ENCODE measurements at regions not wholly inside any gene's neighbourhood (a gene's known extent, or its start where the extent isn't known, plus 50 kb on each side); places are given as distances from the start of the nearest gene placed in this dataset.

- Histone ChIP-seq H3K27ac (ENCODE audit: low read depth, low read length, severe bottlenecking) (no peak overlapping the region), H3K4me3 (ENCODE audit: extremely low read depth, insufficient read depth, low read length, poor library complexity, severe bottlenecking) (no peak overlapping the region), H3K4me1 (ENCODE audit: control insufficient read depth, insufficient read depth, low read length, poor library complexity, severe bottlenecking) (no peaks in the 10 kb centered on the region), H3K9me3 (ENCODE audit: control insufficient read depth, low read length) (no peaks in the 10 kb centered on the region), H3K36me3 (ENCODE audit: control insufficient read depth, insufficient read depth, low read length) (no peaks in the 10 kb centered on the region)
Observed at GRCh38 chr6:145115638-145116037, 619.7 kb downstream of the EPM2A start.

- Histone ChIP-seq H3K36me3 (ENCODE audit: control insufficient read depth, insufficient read depth, low read length) (no peaks in the 10 kb centered on the region), H3K9me3 (ENCODE audit: control insufficient read depth, low read length) (no peaks in the 10 kb centered on the region), H3K4me3 (ENCODE audit: extremely low read depth, insufficient read depth, low read length, poor library complexity, severe bottlenecking) (no peak overlapping the region), H3K27ac (ENCODE audit: low read depth, low read length, severe bottlenecking) (no peak overlapping the region), H3K4me1 (ENCODE audit: control insufficient read depth, insufficient read depth, low read length, poor library complexity, severe bottlenecking) (no peaks in the 10 kb centered on the region)
- WGBS, 2 experiments (ENCODE audit: insufficient coverage in 2 of 2) = 92% methylated on average over 7 to 8 of the region's 8 CpGs
Observed at GRCh38 chr6:145116591-145117178, 618.6 kb downstream of the EPM2A start.

- Histone ChIP-seq H3K4me3 (ENCODE audit: extremely low read depth, insufficient read depth, low read length, poor library complexity, severe bottlenecking) (no peak overlapping the region), H3K9me3 (ENCODE audit: control insufficient read depth, low read length) (no peaks in the 10 kb centered on the region), H3K27ac (ENCODE audit: low read depth, low read length, severe bottlenecking) (no peak overlapping the region), H3K4me1 (ENCODE audit: control insufficient read depth, insufficient read depth, low read length, poor library complexity, severe bottlenecking) (no peaks in the 10 kb centered on the region), H3K36me3 (ENCODE audit: control insufficient read depth, insufficient read depth, low read length) (no peaks in the 10 kb centered on the region)
- WGBS, 2 experiments (ENCODE audit: insufficient coverage in 2 of 2) = 92 to 95% methylated on average over 2 of the region's 4 CpGs
Observed at GRCh38 chr6:145118224-145118623, 617.1 kb downstream of the EPM2A start.

DNA sequence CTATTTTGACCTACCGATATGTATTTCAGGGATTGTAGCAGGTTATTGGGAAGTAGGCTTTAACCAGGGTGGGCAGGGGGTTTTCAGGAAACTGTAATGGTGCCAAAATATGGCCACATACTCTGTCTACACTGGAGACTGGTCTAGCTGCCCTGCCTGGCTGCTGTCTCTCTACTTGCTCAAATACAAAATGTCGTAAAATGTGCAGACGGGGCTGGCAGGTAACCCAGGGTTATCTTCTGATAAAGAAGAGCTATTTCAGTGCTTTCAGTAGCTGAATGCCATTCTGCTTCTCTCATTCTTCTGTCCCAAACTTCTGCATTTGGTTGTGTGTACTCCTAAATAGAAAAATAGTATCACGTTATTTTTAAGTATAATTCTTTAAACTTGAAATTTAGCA lies 616.2 kb downstream of the EPM2A start:
- 80% methylated on average over 1 of the region's 4 CpGs for WGBS, 2 experiments (ENCODE audit: insufficient coverage in 2 of 2)
- Histone ChIP-seq H3K36me3 (ENCODE audit: control insufficient read depth, insufficient read depth, low read length) (no peaks in the 10 kb centered on the region), H3K4me3 (ENCODE audit: extremely low read depth, insufficient read depth, low read length, poor library complexity, severe bottlenecking) (no peak overlapping the region), H3K9me3 (ENCODE audit: control insufficient read depth, low read length) (no peaks in the 10 kb centered on the region), H3K27ac (ENCODE audit: low read depth, low read length, severe bottlenecking) (no peak overlapping the region), H3K4me1 (ENCODE audit: control insufficient read depth, insufficient read depth, low read length, poor library complexity, severe bottlenecking) (no peaks in the 10 kb centered on the region)

GRCh38 chr6:145132709-145133108 lies 602.6 kb downstream of the EPM2A start:
- no peaks in the 10 kb centered on the region for H3K9me3 ChIP-seq (ENCODE audit: control insufficient read depth, low read length)
- H3K27ac ChIP-seq (ENCODE audit: low read depth, low read length, severe bottlenecking) = no peak overlapping the region
- H3K4me3 ChIP-seq (ENCODE audit: extremely low read depth, insufficient read depth, low read length, poor library complexity, severe bottlenecking) = no peak overlapping the region
- no peaks in the 10 kb centered on the region for H3K36me3 ChIP-seq (ENCODE audit: control insufficient read depth, insufficient read depth, low read length)
- no CpG with 5 or more reads among the region's 2 CpGs for WGBS, 2 experiments (ENCODE audit: insufficient coverage in 2 of 2)
- no peaks in the 10 kb centered on the region for H3K4me1 ChIP-seq (ENCODE audit: control insufficient read depth, insufficient read depth, low read length, poor library complexity, severe bottlenecking)

DNA sequence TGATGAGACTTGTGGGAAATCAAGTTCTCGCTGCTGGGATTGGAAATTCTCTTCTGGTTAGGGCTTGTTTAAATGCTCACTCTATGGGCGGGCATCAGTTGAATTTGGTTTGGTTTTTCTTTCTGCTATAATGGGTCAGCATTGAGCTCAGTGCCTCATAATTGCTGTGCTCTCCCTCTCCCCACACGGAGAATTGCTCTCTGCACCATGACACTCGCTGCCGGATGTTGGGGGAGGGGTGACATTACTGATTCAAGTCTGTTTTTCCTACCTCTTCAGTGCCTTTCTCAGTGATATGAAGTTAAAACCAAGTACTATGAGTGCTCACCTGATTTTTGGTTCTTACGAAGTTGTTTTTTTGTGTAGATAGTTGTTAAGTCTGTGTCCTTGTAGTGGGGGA lies 599.6 kb downstream of the EPM2A start:
- no peaks in the 10 kb centered on the region for H3K36me3 ChIP-seq (ENCODE audit: control insufficient read depth, insufficient read depth, low read length)
- H3K27ac ChIP-seq (ENCODE audit: low read depth, low read length, severe bottlenecking) = no peak overlapping the region
- whole genome bisulfite sequencing, 2 experiments (ENCODE audit: insufficient coverage in 2 of 2) = 92 to 100% methylated on average over 2 to 4 of the region's 6 CpGs
- no peaks in the 10 kb centered on the region for H3K4me1 ChIP-seq (ENCODE audit: control insufficient read depth, insufficient read depth, low read length, poor library complexity, severe bottlenecking)
- no peaks in the 10 kb centered on the region for H3K9me3 ChIP-seq (ENCODE audit: control insufficient read depth, low read length)
- H3K4me3 ChIP-seq (ENCODE audit: extremely low read depth, insufficient read depth, low read length, poor library complexity, severe bottlenecking) = no peak overlapping the region

DNA sequence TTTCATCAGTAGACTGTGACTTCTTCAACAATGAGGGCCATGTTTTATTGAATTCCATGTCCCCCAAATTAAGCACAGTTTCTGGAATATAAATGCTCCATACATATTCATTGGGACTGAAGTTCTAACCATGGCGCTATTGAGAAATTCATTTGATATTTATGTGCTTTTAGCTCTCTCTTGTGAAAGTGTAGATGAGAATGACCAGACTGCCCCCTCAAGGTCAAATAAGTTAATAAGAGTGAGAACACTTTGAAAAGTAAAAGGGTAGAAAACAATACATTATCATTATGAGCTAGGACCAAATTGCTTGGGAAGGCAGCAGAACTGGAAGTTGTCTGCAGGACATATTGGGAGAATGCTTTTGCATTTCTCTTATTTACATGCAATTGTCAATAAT lies 597.9 kb downstream of the EPM2A start:
- H3K36me3 ChIP-seq (ENCODE audit: control insufficient read depth, insufficient read depth, low read length) = no peaks in the 10 kb centered on the region
- no peaks in the 10 kb centered on the region for H3K4me1 ChIP-seq (ENCODE audit: control insufficient read depth, insufficient read depth, low read length, poor library complexity, severe bottlenecking)
- no peaks in the 10 kb centered on the region for H3K9me3 ChIP-seq (ENCODE audit: control insufficient read depth, low read length)
- WGBS, 2 experiments (ENCODE audit: insufficient coverage in 2 of 2) = 100% methylated on average over 1 of the region's 1 CpG; no CpG with 5 or more reads in 1 of the 2 experiments
- H3K4me3 ChIP-seq (ENCODE audit: extremely low read depth, insufficient read depth, low read length, poor library complexity, severe bottlenecking) = no peak overlapping the region
- no peak overlapping the region for H3K27ac ChIP-seq (ENCODE audit: low read depth, low read length, severe bottlenecking)

GRCh38 chr6:145138469-145139139 lies 596.7 kb downstream of the EPM2A start:
- Histone ChIP-seq H3K4me3 (ENCODE audit: extremely low read depth, insufficient read depth, low read length, poor library complexity, severe bottlenecking) (no peak overlapping the region), H3K27ac (ENCODE audit: low read depth, low read length, severe bottlenecking) (peak overlapping the region; percentile 36)

GRCh38 chr6:145139140-145139850 lies 596.0 kb downstream of the EPM2A start:
- H3K4me1 ChIP-seq (ENCODE audit: control insufficient read depth, insufficient read depth, low read length, poor library complexity, severe bottlenecking) = no peaks in the 10 kb centered on the region
- peak overlapping the region; percentile 36 for H3K27ac ChIP-seq (ENCODE audit: low read depth, low read length, severe bottlenecking)
- H3K36me3 ChIP-seq (ENCODE audit: control insufficient read depth, insufficient read depth, low read length) = no peaks in the 10 kb centered on the region
- no peaks in the 10 kb centered on the region for H3K9me3 ChIP-seq (ENCODE audit: control insufficient read depth, low read length)
- no peak overlapping the region for H3K4me3 ChIP-seq (ENCODE audit: extremely low read depth, insufficient read depth, low read length, poor library complexity, severe bottlenecking)
- WGBS, 2 experiments (ENCODE audit: insufficient coverage in 2 of 2) = 61 to 70% methylated on average over 4 of the region's 7 CpGs

More at GRCh38 chr6:145138469-145139139, 596.7 kb downstream of the EPM2A start:
- H3K36me3 ChIP-seq (ENCODE audit: control insufficient read depth, insufficient read depth, low read length) = no peaks in the 10 kb centered on the region
- no peaks in the 10 kb centered on the region for H3K4me1 ChIP-seq (ENCODE audit: control insufficient read depth, insufficient read depth, low read length, poor library complexity, severe bottlenecking)
- H3K9me3 ChIP-seq (ENCODE audit: control insufficient read depth, low read length) = no peaks in the 10 kb centered on the region

DNA sequence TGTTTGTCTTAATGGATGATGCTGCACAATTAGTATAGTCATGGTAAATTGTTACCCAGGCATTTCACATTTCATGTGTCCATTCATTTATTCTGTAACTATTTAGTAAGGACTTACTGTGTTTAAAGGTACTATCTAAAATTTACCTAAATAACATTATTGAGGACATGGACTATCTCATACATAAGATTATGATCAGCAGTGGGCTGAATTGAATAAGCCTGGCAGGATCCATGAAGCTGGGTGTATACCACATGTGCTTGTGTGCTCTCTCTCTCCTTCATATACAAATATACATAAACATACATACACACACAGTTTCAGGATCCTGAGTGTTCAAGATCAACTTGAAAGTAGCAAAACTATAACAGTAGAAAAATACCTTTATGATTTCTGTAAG lies 595.4 kb downstream of the EPM2A start:
- Histone ChIP-seq H3K36me3 (ENCODE audit: control insufficient read depth, insufficient read depth, low read length) (no peaks in the 10 kb centered on the region), H3K27ac (ENCODE audit: low read depth, low read length, severe bottlenecking) (no peak overlapping the region), H3K4me3 (ENCODE audit: extremely low read depth, insufficient read depth, low read length, poor library complexity, severe bottlenecking) (no peak overlapping the region), H3K4me1 (ENCODE audit: control insufficient read depth, insufficient read depth, low read length, poor library complexity, severe bottlenecking) (no peaks in the 10 kb centered on the region), H3K9me3 (ENCODE audit: control insufficient read depth, low read length) (no peaks in the 10 kb centered on the region)

DNA sequence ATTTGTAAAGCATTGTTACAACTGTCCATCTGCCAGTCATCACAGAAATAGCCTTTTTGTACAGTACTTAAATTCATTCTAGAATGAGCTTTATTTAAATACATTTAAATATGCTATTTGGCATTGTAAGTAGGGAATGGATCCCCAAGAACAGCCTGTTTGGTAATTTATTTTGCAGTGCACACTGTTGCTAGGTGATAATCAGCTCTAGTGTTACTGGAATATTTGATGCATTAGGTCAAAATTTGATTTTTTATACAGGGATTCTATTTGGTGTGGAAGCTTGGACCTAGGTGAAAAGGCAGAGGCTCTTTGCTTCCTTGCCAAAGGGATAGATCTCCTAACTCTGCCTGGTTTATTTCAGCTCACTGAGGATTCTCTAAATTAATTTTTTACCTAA lies 593.7 kb downstream of the EPM2A start:
- no peak overlapping the region for H3K4me3 ChIP-seq (ENCODE audit: extremely low read depth, insufficient read depth, low read length, poor library complexity, severe bottlenecking)
- H3K4me1 ChIP-seq (ENCODE audit: control insufficient read depth, insufficient read depth, low read length, poor library complexity, severe bottlenecking) = no peaks in the 10 kb centered on the region
- no peaks in the 10 kb centered on the region for H3K9me3 ChIP-seq (ENCODE audit: control insufficient read depth, low read length)
- no peak overlapping the region for H3K27ac ChIP-seq (ENCODE audit: low read depth, low read length, severe bottlenecking)
- H3K36me3 ChIP-seq (ENCODE audit: control insufficient read depth, insufficient read depth, low read length) = no peaks in the 10 kb centered on the region
